Naive B cell (primary cell): ENCODE measurements at regions not wholly inside any gene's neighbourhood (a gene's known extent, or its start where the extent isn't known, plus 50 kb on each side); places are given as distances from the start of the nearest gene placed in this dataset.
A peak's percentile ranks its signal among the peaks of the same experiment; 100 is the strongest.
"Not testable (repeated sequence)": the region's sequence is repeated elsewhere in the genome, so short reads cannot be mapped to it uniquely, and the experiment has no call there.

Experiments
- ATAC-seq, 2 donors: fragments of 150-1000 bp; cut with Tn5 transposase; 2 replicates each; pipeline ENCODE4 v1.10.0; 2021; ENCODE audit warnings: low read depth in 2 of 2, mild to moderate bottlenecking in 2 of 2, moderate library complexity in 2 of 2
- DNase-seq: peaks from one replicate; pipeline ENCODE4 v3.0.0; 2022
- H3K27ac Mint-ChIP-seq, 6 donors: one replicate each; pipeline ENCODE4 v1.8.0; 2020 to 2022; ENCODE audit warnings: mild to moderate bottlenecking in 6 of 6, mixed read lengths in 6 of 6, moderate library complexity in 5 of 6, inconsistent platforms in 2 of 6
- H3K27me3 Mint-ChIP-seq, 3 donors: one replicate each; pipeline ENCODE4 v1.8.0; 2021 to 2022; ENCODE audit warnings: mixed read lengths in 3 of 3, mild to moderate bottlenecking in 1 of 3
- H3K36me3 Mint-ChIP-seq, 2 donors: one replicate each; pipeline ENCODE4 v1.8.0; 2020 to 2022; ENCODE audit warnings: mixed read lengths in 2 of 2, inconsistent platforms in 1 of 2, mild to moderate bottlenecking in 1 of 2
- H3K4me1 Mint-ChIP-seq, 3 donors: one replicate each; pipeline ENCODE4 v1.8.0; 2020 to 2022; ENCODE audit warnings: mixed read lengths in 3 of 3, inconsistent platforms in 1 of 3, mild to moderate bottlenecking in 1 of 3, moderate library complexity in 1 of 3
- H3K4me3 Mint-ChIP-seq, 8 donors: one replicate each; pipeline ENCODE4 v1.8.0; 2020 to 2022; ENCODE audit warnings: mild to moderate bottlenecking in 8 of 8, mixed read lengths in 8 of 8, moderate library complexity in 8 of 8, inconsistent platforms in 2 of 8
- H3K9me3 Mint-ChIP-seq, 7 donors: one replicate each; pipeline ENCODE4 v1.8.0; 2020 to 2022; ENCODE audit warnings: mixed read lengths in 7 of 7, mild to moderate bottlenecking in 5 of 7, inconsistent platforms in 2 of 7, moderate library complexity in 1 of 7

DNA sequence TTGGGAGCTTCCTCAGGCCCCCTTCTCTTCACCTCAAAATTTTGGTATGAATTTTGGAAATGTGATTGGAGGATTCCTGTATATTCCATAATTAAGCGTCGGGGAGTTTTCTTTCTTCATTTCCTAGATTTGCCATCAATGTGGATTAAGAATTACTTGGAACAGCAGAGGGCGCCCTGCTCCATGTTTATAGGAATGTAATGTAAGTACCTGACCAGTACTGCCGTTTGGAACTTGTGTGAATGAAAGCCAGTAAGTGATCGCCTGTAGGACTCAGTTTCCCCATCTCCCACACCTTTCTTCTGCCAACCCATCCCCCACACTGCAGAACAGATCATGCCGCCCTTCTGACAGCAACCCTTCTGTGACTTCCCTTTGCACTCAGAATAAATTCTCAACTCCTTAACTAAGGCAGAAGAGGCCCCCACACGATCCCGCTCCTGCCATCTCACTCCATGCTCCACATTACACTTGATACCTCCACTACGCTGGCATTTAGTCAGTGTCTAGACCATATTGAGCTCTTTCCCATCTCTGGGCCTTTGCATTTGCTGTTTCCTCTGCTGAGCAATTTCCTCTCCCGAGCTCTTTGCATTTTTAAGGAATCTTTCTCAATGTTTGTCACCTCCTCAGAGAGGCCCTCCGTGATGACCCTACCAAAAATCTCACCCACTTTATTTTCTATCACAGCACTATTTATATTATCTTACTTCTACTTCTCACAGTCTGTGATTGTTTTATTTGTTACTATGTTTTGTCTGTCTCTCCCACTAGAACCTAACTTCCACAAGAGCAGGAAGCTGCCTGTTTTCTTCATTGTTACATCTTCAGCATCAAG lies 79.5 kb upstream of the HTR4 start:
- H3K27me3 Mint-ChIP-seq, result peaks cover 0 to 5% (median 4%) of the 10 kb centered on the region in 3 donors
- ATAC-seq, result peak; percentile 37 to 46
- DNase-seq, result peak; percentile 56
- H3K4me3 Mint-ChIP-seq, result no peak overlapping the region
- H3K36me3 Mint-ChIP-seq, result no peaks in the 10 kb centered on the region
- peaks cover 2 to 21% (median 7%) of the 10 kb centered on the region in 3 donors for H3K4me1 Mint-ChIP-seq
- no peaks in the 10 kb centered on the region for H3K9me3 Mint-ChIP-seq
- H3K27ac Mint-ChIP-seq, result peak overlapping the region in 2 of 6 donors; percentile 0 to 45

DNA sequence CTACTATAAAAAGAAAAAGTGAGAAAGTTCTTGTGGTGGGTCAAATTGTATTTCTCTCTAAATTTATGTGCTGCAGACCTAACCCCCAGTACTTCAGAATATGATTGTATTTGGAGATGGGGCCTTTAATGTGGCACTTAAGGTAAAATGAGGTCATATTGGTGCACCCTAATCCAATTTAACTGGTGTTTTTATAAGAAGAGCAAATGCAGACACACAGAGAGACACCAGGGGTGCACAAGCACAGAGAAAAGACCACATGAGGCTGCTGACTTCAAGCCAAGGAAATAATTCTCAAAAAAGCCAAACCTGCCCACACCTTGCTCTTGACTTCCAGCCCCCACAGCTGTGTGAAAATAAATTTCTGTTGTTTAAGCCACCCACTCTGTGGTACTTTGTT lies 80.2 kb upstream of the HTR4 start:
- H3K27me3 Mint-ChIP-seq, result peaks cover 0 to 5% (median 4%) of the 10 kb centered on the region in 3 donors
- no peak overlapping the region for H3K4me3 Mint-ChIP-seq
- H3K9me3 Mint-ChIP-seq, result no peaks in the 10 kb centered on the region
- H3K36me3 Mint-ChIP-seq, result no peaks in the 10 kb centered on the region
- no peak overlapping the region for H3K27ac Mint-ChIP-seq
- DNase-seq (no peak), ATAC-seq (no peak)
- peaks cover 2 to 21% (median 7%) of the 10 kb centered on the region in 3 donors for H3K4me1 Mint-ChIP-seq

DNA sequence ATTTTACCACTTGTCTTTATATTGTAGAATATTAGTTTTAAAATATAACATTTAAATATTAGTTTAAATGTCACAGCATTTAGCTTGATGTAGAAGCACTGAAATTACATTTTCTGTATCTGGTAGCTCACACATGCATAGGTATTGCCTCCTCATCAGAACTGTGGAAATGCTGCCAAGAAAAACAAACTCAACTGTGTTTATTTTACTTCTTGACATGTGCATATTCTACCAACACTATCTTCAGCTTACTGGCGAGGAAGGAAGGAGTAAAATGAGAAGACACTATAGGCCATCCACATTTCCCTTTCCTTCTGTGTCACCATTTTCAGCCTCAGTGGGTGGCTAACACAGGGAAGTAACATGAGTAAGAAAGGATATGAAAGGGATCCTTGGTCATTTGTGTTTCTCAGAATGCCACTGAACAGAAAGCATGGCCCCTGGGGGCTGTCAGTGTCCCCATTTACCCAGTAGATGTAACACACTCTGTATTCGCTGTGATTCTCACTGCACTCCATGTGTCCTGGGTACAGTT lies 81.0 kb upstream of the HTR4 start:
- Mint-ChIP-seq H3K36me3 (no peaks in the 10 kb centered on the region), H3K4me1 (peaks cover 4 to 24% (median 7%) of the 10 kb centered on the region in 3 donors), H3K27me3 (peaks cover 0 to 5% (median 4%) of the 10 kb centered on the region in 3 donors), H3K4me3 (no peak overlapping the region), H3K9me3 (no peaks in the 10 kb centered on the region), H3K27ac (no peak overlapping the region)
- DNase-seq (no peak), ATAC-seq (no peak)

DNA sequence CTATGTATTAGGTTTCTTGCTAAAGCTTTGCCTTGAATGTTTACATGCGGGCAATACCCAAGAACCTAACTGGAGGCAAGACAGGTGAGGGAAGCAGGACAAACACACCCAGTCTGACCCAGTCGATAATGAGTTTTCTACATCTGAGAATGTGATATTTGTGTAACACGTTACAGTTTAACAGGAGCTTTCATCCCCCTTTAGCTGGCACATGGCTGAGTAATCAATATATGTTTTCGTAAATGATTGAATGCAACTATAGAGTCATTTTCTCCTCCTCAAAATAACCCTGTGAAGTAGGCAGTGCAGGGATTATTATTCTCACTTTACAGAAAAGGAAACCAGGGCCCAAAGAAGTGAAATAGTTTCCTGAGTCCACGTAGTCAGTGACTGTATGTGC lies 84.7 kb upstream of the HTR4 start:
- no peak overlapping the region for H3K27ac Mint-ChIP-seq
- ATAC-seq, result no peak
- H3K4me1 Mint-ChIP-seq, result peaks cover 8 to 16% (median 10%) of the 10 kb centered on the region in 3 donors
- H3K9me3 Mint-ChIP-seq, result no peaks in the 10 kb centered on the region
- no peaks in the 10 kb centered on the region for H3K36me3 Mint-ChIP-seq
- no peak for DNase-seq
- peaks cover 0 to 5% (median 0%) of the 10 kb centered on the region in 3 donors for H3K27me3 Mint-ChIP-seq
- H3K4me3 Mint-ChIP-seq, result no peak overlapping the region

DNA sequence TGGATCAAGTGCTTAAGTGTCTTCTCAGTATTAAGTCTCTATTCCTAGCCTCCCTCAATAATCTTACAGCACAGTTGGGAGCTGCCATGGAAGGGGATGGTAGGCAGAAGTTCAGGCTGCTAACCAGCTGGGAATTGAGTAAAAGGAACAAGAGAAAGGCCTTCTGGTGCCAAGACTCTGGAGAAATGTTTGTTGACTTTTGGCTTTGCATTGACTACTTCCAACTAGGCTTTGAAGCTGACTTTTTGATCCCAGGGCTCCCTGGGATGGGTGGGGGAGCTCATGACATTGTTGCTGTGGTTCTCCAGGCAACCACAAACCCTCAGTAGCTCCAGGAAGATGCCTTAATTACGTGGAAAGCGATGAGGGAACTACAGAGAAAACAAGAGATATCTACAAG lies 85.2 kb upstream of the HTR4 start:
- no peak for DNase-seq
- H3K4me1 Mint-ChIP-seq, result peaks cover 8 to 13% (median 10%) of the 10 kb centered on the region in 3 donors
- peaks cover 0 to 3% (median 0%) of the 10 kb centered on the region in 7 donors for H3K9me3 Mint-ChIP-seq
- no peak overlapping the region for H3K4me3 Mint-ChIP-seq
- ATAC-seq, result no peak
- no peaks in the 10 kb centered on the region for H3K36me3 Mint-ChIP-seq
- peaks cover 0 to 5% (median 0%) of the 10 kb centered on the region in 3 donors for H3K27me3 Mint-ChIP-seq
- peak overlapping the region in 2 of 6 donors; percentile 61 to 75 for H3K27ac Mint-ChIP-seq

DNA sequence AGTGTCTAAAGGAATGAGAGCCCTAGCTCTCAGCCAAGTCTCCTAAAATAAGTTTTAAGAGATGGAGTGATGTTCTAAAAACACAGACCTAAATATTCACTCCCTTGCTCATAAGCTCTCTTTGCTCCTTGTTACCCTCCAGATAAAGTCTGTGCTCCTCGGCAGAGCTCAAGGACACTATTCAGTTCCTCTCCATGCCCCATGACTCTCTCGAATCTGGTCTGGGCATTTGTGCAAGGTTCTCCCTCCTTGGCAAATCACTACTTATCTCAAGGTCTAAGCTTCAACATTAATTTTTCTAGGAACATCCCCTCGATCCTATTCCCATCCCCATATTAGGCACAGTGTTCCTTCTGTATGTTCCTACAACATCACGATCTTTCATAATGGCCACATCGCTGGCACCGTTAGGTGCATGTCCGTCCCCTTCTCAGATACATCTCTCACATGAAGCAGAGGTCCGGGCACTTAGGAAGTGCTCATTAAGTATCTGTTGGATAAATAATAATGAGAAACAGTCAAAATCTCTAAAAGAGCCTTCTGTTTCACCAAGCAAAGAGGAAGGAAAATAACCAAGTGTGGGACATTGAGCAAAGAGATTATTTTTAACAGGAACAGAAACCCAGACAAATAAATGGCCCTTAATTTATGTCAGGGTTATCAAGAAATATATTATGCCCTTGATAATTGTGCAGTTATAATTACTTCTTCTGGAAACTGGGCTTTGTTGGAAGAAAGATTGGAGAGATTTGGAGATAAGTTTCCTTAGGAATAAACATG lies 85.9 kb upstream of the HTR4 start:
- Mint-ChIP-seq H3K27ac (peak overlapping the region in 2 of 6 donors; percentile 71 to 75), H3K9me3 (peaks cover 0 to 3% (median 0%) of the 10 kb centered on the region in 7 donors), H3K4me3 (peak overlapping the region in 1 of 8 donors; percentile 19), H3K36me3 (no peaks in the 10 kb centered on the region), H3K4me1 (peaks cover 8 to 13% (median 10%) of the 10 kb centered on the region in 3 donors), H3K27me3 (peaks cover 0 to 5% (median 0%) of the 10 kb centered on the region in 3 donors)
- DNase-seq (no peak), ATAC-seq (no peak)

DNA sequence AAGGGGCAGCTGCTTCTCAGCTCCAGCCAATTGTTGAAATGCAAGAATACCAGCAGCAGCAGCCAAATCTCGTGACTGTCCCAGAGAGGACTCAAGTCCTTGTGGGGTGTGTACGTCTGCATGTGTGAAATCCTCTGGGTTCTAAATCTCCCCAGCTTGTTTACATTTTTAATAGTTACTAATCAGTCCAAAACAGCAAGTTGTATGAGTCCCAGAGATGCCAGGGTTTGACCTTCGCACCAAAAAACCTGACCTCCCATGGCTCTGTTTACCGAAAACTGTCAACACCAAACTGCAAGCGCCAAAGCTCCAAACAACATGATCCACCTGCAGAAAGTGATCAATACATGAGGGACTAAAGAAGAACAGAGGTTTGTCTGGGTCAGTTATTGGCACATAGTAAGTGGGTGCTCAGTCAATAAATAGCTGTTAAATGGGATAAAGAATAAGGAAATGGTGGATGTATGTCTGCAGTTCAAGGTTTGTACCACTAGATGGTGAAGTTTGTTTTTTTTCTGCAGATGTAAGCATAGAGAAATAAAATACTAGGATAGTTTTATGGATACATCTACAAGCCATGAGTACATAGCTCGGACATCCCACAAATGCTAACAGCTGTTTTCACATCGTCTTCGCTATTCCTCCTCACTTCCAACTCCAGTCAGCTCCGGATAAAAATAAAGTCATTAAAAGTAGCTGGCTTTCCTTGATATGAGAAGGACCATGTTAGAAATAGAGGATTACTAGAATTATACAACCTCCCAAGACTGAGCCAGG lies 85.3 kb upstream of the ADRB2 start:
- peak overlapping the region in 1 of 8 donors; percentile 7 for H3K4me3 Mint-ChIP-seq
- peak; percentile 24 for DNase-seq
- peak overlapping the region in 1 of 6 donors; percentile 41 for H3K27ac Mint-ChIP-seq
- ATAC-seq, result peak in 1 of 2 donors; percentile 55
- H3K9me3 Mint-ChIP-seq, result peaks cover 0 to 3% (median 0%) of the 10 kb centered on the region in 7 donors
- no peaks in the 10 kb centered on the region for H3K36me3 Mint-ChIP-seq
- peaks cover 0 to 5% (median 0%) of the 10 kb centered on the region in 3 donors for H3K27me3 Mint-ChIP-seq
- peaks cover 8 to 13% (median 10%) of the 10 kb centered on the region in 3 donors for H3K4me1 Mint-ChIP-seq

DNA sequence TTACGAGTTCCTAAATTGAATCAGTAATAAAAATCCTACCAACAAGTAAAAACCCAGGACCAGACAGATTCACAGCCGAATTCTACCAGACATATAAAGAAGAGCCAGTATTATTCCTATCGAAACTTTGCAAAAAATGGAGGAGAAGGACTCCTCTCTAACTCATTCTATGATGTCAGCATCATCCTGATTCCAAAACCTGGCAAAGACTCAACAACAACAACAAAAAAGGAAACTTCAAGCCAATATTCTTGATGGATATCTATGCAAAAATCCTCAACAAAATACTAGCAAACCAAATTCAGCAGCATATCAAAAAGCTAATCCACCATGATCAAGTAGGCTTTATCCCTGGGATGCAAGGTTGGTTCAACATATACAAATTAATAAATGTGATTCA lies 84.6 kb upstream of the ADRB2 start:
- not testable (repeated sequence) for H3K27ac Mint-ChIP-seq, ATAC-seq, H3K27me3 Mint-ChIP-seq, H3K9me3 Mint-ChIP-seq, DNase-seq, H3K4me3 Mint-ChIP-seq, H3K36me3 Mint-ChIP-seq
- H3K4me1 Mint-ChIP-seq, result peaks cover 9 to 16% (median 13%) of the 10 kb centered on the region in 3 donors

DNA sequence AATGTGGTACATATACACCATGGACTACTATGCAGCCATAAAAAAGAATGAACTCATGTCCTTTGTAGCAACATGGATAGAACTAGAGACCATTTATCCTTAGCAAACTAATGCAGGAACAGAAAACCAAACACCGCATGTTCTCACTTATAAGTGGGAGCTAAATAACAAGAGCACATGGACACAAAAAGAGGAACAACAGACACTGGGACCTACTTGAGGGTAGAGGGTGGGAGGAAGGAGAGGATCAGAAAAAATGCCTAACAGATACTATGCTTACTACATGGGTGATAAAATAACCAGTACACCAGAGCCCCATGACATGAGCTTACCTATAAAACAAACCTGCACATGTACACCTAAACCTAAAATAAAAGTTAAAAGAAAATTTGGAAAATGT lies 82.0 kb upstream of the ADRB2 start:
- H3K36me3 Mint-ChIP-seq, DNase-seq, H3K27me3 Mint-ChIP-seq, H3K27ac Mint-ChIP-seq, ATAC-seq, H3K9me3 Mint-ChIP-seq, H3K4me3 Mint-ChIP-seq: not testable (repeated sequence)
- peaks cover 17 to 33% (median 27%) of the 10 kb centered on the region in 3 donors for H3K4me1 Mint-ChIP-seq

DNA sequence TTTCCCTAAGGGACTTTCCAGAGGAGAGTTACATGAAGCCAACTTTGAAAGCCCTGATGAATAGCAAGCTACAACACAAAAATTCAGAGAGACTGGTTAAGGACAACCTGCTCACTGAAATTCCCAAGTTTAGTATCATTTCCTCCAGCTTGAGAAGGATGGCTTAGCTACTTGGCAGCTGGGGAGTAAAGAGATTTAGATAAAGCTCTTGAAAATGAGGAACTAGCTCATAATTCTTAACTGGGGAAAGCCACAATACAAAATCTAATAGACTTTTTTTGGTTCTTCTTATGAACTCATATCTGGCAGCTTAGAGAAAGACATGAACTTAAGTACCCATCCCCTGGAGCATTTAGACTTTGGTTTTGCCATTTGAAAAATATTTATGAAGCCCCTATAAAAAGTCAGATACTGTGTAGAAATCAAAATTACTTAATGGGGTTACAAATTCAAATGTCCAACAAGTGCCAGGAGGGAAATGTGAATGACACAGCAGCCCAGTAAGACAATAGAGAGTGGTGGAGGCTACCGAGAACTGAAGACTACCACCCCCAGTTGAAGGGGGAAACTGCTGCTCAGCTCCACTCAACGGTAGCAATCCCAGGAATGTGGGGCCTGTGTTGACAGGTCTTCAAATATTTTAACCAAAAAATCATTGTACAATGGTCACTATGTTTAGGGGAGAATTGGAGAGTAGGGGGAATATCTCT lies 79.4 kb upstream of the ADRB2 start:
- H3K9me3 Mint-ChIP-seq, result peaks cover 0 to 3% (median 0%) of the 10 kb centered on the region in 7 donors
- peak overlapping the region in 3 of 6 donors; percentile 6 to 64 (median 19) for H3K27ac Mint-ChIP-seq
- H3K27me3 Mint-ChIP-seq, result no peaks in the 10 kb centered on the region
- H3K4me3 Mint-ChIP-seq, result no peak overlapping the region
- no peaks in the 10 kb centered on the region for H3K36me3 Mint-ChIP-seq
- DNase-seq (no peak), ATAC-seq (peak; percentile 64 to 95)
- peaks cover 9 to 19% (median 17%) of the 10 kb centered on the region in 3 donors for H3K4me1 Mint-ChIP-seq

DNA sequence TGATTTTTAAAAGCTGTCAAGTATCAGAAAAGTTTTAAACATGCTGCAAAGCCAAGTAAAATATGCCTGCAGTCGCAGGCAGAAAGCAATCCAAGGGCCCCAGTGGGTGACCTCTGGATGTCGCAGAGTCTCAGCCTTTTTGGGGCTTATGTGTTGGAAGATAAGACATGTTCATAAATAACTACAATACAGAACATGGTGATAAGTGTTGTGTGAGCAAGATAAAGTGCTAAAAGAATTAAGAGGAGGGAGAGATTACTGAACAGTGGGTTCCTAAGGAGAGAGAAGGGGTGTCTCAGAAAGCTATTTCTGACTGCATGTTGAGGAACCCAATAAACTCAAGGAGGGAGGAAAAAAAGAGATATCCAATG lies 78.9 kb upstream of the ADRB2 start:
- DNase-seq, result no peak
- H3K9me3 Mint-ChIP-seq, result peaks cover 0 to 3% (median 0%) of the 10 kb centered on the region in 7 donors
- no peaks in the 10 kb centered on the region for H3K27me3 Mint-ChIP-seq
- no peak for ATAC-seq
- H3K36me3 Mint-ChIP-seq, result no peaks in the 10 kb centered on the region
- no peak overlapping the region for H3K4me3 Mint-ChIP-seq
- peaks cover 9 to 19% (median 17%) of the 10 kb centered on the region in 3 donors for H3K4me1 Mint-ChIP-seq
- no peak overlapping the region for H3K27ac Mint-ChIP-seq

DNA sequence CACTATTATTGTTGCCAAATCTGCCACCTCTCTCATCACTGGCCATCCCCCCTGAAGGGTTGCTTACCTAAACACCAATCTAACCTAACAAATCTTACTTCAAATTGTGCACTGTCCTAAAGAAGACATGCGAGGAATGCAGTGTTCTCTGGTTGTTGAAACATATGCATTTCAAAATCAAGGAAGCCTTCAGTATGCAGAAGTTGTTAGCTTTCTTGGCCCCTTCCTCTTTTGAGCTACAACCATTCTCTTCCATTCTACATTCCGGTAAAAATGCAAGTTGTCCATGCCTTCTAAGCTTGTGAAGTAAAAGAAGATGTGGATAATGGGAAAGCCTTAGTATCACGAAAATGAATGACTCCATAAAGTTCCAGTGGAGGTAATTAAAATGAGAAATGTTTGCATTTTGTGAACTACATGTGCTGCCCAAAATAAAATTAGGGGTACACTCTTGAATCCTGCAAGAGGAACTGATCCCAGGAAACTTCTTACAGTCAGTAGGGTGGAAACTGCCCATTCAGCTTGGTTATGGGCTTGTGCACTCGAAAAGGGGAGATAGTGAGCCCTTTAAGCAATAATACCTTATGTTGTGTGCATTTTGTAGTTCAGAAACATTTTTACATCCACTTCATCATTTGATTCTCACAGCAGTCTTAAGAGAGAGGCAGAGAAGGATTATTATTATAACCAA lies 77.6 kb upstream of the ADRB2 start:
- no peak for ATAC-seq
- Mint-ChIP-seq H3K4me1 (peaks cover 9 to 19% (median 17%) of the 10 kb centered on the region in 3 donors), H3K27ac (no peak overlapping the region), H3K36me3 (no peaks in the 10 kb centered on the region), H3K9me3 (peaks cover 0 to 8% (median 3%) of the 10 kb centered on the region in 7 donors), H3K4me3 (no peak overlapping the region), H3K27me3 (no peaks in the 10 kb centered on the region)
- no peak for DNase-seq
